LNCaP clone FGC (cell line): ENCODE measurements at regions not wholly inside any gene's neighbourhood (a gene's known extent, or its start where the extent isn't known, plus 50 kb on each side); places are given as distances from the start of the nearest gene placed in this dataset.

Experiments
- DNase-seq: peaks from one replicate; pipeline ENCODE4 v3.0.0-alpha.2; 2011; ENCODE audit warnings: low read depth
- H3K4me3 ChIP-seq: 2 replicates; pipeline ENCODE4 v1.5.1; 2011; ENCODE audit warnings: mild to moderate bottlenecking, low read depth, low read length, control low read depth
- CTCF ChIP-seq: IDR thresholded peaks from 2 replicates; pipeline ENCODE4 v1.5.1; 2012; ENCODE audit warnings: mild to moderate bottlenecking; ENCODE audit not compliant: control insufficient read depth, insufficient read depth; ENCODE audit errors: extremely low read depth

GRCh38 chr3:159919873-159920272 lies 68.8 kb upstream of the IL12A start:
- DNase-seq, result no peak
- no peak overlapping the region for H3K4me3 ChIP-seq

GRCh38 chr3:159922193-159922840 lies 66.3 kb upstream of the IL12A start:
- TF ChIP-seq CTCF, result no peak
- H3K4me3 ChIP-seq, result no peak overlapping the region
- no peak for DNase-seq

More at GRCh38 chr3:159919873-159920272, 68.8 kb upstream of the IL12A start:
- TF ChIP-seq CTCF, result no peak

- no peak for DNase-seq
- no peak overlapping the region for H3K4me3 ChIP-seq
- TF ChIP-seq CTCF, result no peak
These were observed 65.7 kb upstream of the IL12A start for GRCh38 chr3:159922861-159923312.

GRCh38 chr3:159923336-159923735 lies 65.3 kb upstream of the IL12A start:
- TF ChIP-seq CTCF, result no peak
- DNase-seq, result no peak
- no peak overlapping the region for H3K4me3 ChIP-seq

GRCh38 chr3:159923956-159924355 lies 64.7 kb upstream of the IL12A start:
- no peak overlapping the region for H3K4me3 ChIP-seq
- DNase-seq, result no peak
- TF ChIP-seq CTCF, result no peak

GRCh38 chr3:159924411-159924810 lies 64.2 kb upstream of the IL12A start:
- DNase-seq, result no peak
- TF ChIP-seq CTCF, result no peak
- H3K4me3 ChIP-seq, result no peak overlapping the region

- no peak for DNase-seq
- TF ChIP-seq CTCF, result no peak
- H3K4me3 ChIP-seq, result no peak overlapping the region
These were observed 63.4 kb upstream of the IL12A start for GRCh38 chr3:159925248-159925647.
